Ammon's horn (tissue), 1 donor: ENCODE measurements at regions not wholly inside any gene's neighbourhood (a gene's known extent, or its start where the extent isn't known, plus 50 kb on each side); places are given as distances from the start of the nearest gene placed in this dataset.
"Not testable (repeated sequence)": the region's sequence is repeated elsewhere in the genome, so short reads cannot be mapped to it uniquely, and the experiment has no call there.

Experiments used
- DNase-seq: peaks from one replicate; pipeline ENCODE4 v3.0.0-alpha.2; 2016; ENCODE audit warnings: low spot score

DNA sequence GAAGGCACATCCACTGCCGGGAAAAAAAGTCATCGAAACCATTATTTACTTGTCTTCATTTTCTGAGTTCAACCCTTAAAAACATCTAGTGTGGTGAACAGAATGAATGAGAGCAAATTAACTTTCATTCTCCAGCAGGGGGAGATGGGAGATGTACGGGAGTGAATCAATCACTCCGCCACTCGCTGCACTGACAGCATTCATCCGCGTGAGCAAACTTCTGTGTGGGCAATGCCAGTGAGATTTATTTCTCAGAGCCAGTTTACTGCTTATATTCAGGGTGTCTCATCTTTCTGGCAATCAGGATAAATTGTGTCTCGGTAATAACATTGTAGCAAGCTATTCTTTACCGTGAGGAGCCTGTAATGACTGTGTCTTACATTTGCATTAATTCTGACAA lies 463.6 kb upstream of the MIS18BP1 start:
- no peak for DNase-seq

DNA sequence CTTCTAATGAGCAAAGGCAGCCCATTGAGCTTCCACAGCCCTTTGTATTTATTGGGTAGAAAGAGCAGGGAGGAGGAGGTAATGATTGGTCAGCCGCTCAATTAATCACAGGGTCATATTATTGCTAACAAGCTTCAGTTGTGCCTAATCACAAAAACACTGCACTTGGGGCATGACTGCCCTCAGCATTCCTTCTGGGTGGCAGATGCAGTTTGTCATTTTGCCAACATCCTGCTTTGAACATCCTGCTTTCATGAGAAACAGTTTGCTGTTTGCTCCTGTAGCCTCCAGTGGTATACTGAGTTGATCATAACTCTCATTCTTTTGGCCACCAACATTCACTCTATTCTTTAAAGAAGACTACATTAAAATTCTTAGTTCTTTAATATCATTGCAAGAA lies 462.9 kb upstream of the MIS18BP1 start:
- DNase-seq = no peak

DNA sequence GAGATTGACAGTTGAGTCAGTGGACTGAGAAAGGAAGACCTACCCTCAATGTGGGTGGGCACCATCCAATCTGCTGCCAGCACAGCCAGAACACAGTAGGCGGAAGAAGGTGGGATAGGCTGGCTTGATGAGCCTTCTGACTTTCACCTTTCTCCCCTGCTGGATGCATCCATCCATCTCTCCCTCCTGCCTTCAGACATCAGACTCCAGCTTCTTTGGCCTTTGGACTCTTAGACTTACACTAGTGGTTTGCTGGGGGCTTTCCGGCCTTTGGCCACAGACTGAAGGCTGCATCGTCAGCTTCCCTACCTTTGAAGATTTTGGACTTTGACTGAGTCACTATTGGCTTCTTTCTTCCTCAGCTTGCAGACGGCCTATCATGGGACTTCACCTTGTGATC lies 456.5 kb upstream of the MIS18BP1 start:
- no peak for DNase-seq

DNA sequence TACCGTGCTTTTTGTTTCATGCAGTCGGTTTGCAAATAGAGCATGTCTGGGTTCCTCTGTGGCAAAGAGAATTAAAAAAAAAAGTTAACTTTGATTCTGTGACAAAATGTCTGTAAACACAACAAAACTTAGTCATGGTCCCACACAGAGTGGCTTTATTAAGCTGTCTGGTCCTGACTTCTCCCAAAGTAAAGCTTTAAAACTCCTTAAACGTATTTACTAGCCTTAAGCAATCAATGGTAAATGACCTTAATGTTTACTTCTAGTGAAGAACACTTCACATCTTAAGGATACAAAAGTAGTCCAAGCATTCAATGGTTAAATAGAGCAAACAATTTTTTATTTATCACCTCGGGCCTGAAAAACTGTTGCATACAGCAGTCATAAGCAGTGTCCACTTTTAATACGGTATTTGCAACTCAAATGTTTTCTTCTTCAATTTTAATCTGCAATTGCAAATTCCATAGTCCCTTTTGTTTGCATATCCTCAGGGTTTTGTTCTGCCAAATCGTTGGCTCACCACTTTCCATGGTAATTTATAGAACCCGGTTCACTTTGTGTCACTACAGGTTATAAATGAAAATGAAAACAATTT lies 453.0 kb upstream of the MIS18BP1 start:
- no peak for DNase-seq

DNA sequence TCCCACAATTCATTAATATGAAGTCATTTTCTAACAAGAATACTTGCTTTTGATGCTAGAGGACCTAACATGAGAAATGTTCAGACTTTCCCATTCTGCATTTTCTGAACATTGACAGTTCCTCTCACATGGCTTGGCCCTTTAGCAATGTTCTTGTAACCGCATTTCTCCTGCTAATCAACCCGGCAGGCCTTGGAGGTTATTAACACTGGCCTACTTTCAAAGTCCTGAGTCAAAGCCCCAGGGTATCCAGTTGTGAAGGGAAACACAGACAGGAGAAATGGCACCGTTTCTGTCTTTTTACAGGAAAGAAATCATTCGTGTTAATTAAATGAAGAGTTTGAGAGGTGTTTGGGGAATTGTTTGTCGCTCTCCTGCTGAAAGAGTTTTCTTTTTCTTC lies 446.5 kb upstream of the MIS18BP1 start:
- DNase-seq = no peak

DNA sequence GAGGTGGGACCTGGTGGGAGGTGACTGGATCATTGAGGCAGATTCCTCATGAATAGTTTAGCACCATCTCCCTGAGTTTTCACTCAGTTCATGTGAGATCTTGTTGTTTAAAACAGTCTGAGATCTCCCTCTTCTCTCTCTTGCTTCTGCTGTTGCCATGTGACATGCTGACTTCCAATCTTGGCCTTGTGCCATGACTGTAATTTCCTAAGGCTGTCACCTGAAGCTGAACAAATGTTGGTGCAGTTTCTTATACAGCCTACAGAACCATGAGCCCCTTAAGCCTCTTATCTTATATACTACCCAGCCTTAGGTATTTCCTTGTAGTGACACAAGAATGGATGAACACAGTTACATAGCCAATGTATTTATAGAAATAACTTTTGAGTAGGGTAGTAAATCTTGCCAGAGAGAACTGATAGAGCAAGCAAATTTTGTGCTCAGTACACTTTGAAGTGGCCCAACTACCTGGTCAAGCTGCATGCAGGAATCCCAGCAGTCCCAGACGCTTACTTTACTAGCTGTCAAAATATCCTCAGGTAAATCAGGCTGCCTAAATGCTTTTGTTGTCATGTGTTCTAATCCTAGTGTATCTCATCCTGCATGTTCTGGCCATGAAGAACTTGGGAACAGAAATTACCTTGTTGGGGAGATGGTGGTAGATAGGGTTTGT lies 445.6 kb upstream of the MIS18BP1 start:
- no peak for DNase-seq

DNA sequence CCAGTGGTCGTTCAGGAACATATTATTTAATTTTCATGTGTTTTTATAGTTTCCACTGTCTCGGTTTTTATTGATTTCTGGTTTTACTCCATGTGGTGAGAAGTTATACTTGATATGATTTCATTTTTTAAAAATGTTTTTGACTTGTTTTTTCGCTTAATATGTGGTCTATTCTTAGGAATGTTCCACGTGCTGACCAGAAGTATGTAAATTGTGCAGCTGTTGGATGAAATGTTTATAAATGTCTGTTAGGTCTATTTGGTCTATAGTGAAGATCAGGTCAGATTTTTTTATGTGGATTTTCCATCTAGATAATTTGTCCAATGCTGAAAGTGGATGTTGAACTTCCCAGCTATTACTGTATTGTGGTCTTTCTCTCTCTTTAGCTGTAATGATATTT lies 433.8 kb upstream of the MIS18BP1 start:
- DNase-seq = no peak

DNA sequence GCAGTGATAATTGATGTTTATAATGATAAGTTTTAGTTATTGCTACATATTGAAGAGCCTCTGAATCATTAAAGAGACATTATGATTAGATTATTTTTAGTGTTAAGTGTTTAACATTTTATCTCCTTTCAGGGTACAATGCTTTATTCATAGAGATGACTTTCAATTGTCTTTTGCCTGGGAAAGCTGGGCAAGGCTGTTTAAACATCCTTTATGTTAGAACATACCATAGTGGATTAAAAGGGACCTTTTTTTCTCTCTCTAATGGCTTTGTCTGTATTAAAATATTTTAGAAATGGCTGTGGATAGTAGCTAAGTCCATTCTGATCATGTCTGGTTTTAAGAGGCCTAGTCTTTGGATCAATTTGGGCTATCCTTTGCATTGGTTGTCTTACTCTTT lies 427.5 kb upstream of the MIS18BP1 start:
- DNase-seq = no peak

DNA sequence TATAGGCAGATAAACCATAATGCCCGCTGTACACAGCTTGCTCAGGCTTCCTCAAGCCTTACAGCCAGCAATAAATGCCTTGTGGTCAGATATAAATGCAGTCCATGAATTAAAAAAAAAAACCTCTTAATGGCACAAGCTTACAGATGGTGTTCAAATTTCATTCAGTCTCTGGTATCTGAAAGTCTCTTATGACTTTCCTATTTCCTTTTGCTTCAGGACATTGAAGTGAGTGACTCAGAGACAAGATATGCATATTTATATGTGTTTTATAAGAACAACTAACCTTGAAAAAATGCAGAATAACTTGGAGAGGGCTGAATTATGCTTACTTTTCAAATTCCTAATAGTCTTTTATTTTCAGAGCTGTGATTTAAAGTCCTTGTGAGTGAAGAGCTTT lies 426.9 kb upstream of the MIS18BP1 start:
- no peak for DNase-seq

DNA sequence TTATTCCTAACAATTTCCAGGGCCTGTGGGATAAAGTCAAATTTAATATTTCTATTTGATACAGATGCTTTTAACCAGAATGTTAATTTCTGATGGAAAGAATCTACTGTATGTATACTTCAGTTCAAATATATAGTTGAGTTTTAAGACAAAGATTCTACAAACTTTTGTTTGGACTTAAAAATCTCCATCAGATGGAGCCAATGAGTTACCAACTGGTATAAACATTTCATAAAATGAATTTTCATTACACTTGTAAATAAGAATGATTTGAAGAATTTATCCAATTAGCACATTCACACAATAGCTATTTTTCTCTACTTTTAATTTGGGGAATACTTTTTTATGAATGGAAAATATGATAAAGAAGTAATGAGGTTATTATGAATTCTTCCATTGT lies 425.2 kb upstream of the MIS18BP1 start:
- DNase-seq = no peak

DNA sequence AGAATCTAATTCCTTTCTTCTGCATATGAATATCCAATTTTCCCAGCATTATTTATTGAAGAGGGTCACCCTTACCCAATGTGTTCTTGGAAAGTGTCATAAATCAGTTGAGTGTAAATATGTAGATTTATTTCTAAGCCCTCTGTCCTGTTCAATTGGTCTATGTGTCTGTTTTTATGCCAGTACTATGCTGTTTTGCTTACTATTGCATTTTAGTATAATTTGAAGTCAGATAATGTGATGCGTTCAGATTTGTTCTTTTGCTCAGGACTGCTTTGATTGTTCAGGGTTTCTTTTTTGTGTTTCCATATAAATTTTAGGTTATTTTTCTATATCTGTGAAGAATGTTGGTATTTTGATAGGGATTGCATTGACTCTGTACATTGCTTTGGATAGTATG lies 420.4 kb upstream of the MIS18BP1 start:
- no peak for DNase-seq

DNA sequence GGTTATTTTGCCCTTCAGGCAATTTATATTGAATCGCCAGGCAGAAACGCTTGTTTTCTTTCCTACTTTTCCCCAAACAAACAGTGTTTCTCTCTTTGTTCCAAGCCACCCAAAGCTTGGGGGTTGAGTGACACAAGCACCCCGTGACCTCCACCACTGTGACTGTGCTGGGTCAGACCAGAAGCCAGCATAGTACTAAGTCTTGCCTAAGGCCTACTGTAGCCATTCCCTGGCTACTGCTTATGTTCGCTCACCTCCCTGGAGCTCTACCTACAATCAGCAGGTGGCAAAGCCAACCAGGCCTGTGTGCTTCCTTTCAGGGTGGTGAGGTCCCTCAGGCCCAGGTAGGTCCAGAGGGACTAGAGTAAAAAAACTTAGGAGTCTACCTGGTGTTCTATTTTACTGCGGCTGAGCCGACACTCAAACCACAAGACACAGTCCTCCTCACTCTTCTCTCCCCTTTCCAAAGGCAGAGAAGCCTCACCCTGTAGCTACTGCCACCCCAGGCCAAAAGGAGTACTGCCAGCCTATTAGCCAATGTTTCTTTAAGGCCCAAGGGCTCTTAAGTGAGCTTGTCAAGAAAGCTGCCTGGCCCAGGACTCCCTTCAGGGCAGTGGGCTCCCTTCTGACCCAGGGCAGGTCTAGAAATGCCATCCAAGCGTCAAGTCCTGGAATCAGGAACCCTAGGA lies 411.8 kb upstream of the MIS18BP1 start:
- DNase-seq = no peak

DNA sequence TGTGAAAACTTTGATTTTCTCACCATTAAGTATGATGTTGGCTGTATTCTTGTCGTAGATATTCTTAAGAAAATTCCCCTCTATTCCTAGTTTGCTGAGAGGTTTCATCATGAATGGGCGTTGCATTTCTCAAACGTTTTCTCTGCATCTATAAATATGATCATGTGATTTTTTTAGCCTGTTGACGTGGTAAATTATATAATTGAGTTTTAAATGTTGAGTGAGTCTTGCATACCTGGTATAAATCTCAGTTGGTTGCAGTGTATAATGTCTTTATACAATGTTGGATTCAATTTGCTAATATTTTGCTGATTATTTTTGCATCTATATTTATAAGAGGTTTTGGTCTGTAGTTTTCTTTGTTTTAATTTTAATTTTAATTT lies 405.9 kb upstream of the MIS18BP1 start:
- no peak for DNase-seq

DNA sequence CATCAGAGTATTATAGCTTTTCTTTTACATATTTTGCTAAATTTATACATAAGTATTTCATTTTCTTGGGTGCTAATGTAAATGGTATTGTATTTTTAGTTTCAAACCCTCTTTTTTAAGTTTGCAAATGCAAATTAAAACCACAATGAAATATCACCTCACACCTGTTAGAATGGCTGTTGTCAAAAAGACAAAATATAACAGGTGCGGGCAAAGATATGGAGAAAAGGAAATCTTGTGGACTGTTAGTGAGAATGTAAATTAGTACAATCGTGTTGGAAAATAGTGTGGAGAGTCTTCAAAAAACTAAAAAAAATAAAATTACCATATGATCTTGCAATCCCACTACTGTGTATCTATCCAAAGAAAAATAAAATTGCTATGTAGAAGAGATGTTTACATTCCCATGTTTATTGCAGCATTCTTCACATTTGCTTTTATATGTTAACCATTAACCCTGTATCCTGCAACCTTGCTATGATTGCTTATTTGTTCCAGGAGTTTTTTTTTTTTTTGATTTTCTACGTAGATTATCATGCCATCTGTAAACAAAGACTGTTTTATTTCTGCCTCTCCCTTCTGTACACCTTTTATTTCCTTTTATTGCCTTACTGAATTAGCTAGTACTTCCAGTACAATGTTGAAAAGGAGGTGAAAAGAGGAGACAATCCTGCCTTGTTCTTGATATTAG lies 405.4 kb upstream of the MIS18BP1 start:
- no peak for DNase-seq

DNA sequence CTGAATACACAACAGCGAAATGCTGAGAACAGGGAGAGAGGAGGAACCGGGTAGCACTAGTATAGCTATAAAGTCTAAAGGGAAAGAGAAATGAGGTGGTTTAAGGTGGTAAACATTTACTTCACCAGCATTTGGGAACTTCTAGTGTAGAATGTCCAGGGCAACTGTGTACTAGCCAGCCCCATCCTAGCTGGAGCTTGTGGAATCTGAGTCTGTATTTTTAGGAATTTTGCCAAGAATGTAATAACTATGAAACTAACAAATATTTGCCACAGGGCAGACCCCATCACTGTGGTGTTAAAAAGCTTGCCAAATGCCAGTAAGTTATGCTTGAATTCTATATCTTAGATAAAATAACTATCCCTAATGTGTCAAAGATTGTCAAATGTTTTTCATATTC lies 398.9 kb upstream of the MIS18BP1 start:
- DNase-seq = no peak

DNA sequence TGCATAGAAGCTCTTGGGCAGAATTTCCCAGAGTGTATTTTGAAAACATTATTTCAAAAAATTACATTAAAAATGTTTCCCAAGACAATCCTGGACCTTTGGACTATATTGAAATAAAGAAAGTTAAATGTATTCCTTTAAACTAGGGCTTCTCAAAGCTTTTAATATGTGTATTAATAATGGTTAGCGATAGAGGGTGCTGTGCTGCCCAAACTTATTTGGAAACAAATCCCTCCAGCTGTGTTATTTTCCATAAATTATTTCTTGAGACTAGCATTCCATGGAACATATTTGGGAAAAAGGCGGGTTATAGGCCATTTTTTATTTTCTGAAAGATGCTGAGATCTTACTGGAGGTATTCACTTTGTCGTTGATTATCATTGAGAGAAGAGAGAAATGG lies 397.8 kb upstream of the MIS18BP1 start:
- DNase-seq = no peak

DNA sequence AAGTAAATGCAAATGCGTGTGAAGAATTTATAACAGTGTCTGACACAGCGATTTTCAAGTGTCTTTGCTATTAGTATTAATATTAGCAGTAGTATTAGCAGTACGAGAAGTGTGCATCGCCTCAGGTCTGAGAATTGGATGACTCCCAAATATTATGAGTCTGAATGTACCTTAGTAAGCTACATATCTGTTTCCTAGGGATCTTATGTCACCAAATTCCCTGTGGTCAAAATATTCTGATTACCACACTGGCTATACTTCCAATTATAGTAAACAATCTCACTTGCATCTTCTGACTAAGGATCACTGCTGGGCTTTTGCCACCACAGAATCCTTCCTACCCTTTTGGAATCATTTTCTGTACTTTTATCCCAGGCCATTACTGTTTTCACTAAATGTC lies 396.0 kb upstream of the MIS18BP1 start:
- DNase-seq = no peak

DNA sequence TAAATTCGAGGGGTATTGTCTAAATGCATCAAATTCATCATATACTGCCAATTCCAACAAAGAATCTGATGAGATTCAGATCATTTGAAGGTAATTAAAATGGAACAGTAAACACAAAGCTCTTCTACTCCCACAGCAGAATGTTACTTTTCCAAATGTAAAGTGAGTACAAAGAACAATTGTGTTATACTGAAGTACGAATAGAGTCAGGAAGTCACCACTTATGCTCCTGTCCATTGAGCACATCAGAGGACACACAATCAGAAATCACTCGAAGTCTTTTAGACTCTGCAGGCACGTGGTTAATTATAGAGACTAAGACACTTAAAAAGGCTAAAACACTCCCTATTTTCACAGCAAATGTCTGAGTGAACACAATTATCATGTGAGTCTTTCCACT lies 388.5 kb upstream of the MIS18BP1 start:
- DNase-seq = no peak

DNA sequence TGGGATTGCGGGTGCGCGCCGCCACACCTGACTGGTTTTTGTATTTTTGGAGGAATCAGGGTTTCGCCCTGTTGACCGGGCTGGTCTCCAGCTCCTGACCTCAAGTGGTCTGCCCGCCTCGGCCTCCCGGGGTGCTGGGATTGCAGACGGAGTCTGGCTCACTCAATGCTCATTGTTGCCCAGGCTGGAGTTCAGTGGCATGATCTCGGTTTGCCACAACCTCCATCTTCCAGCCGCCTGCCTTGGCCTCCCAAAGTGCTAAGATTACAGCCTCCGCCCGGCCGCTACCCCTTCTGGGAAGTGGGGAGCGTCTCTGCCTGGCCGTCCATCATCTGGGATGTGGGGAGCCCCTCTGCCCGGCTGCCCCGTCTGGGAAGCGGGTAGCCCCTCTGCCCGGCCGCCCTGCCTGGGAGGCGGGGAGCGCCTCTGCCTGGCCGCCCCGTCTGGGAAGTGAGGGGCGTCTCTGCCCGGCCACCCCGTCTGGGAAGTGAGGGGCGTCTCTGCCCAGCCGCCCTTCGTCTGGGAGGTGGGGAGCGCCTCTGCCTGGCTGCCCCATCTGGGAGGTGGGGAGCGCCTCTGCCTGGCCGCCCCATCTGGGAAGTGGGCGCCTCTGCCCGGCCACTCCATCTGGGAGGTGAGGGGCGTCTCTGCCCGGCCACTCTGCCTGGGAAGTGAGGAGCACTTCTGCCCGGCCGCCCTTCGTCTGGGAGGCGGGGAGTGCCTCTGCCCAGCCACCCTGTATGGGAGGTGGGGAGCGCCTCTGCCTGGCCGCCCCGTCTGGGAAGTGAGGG lies 381.8 kb upstream of the MIS18BP1 start:
- DNase-seq = not testable (repeated sequence)

DNA sequence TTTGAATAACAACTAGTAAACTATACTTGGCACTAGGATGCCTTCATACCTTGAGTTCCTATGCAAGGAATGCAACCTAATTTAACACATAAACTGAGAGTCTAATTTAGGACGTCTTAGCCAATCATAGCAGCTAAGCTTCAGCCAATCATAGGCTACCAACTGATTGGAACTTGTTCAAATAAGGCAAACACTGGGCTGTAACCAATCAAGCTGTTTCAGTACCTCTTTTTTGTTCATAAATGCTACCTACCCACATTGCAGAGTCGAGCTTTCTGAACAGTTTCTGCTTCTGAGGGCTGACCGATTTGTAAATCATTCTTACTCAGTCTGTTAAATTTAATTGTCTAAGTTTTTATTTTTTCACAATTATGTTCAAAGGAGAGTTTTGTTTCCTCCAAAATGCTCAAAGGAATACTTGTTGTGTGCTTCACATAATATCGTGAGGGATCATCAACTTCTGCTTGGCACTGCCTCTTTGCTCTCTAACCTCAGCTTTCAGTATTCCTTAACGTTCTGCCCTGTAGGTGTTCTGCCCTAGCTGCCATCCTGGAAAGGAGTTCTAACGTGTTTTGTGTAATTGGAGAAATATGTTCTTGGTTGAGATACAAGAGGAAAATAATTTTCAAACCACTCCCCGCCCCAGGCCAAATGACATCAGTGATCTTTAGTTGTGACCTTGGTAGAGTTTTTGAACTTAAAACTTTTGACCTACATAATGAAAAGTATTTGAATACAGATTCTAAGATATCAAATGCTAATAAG lies 380.4 kb upstream of the MIS18BP1 start:
- no peak for DNase-seq

DNA sequence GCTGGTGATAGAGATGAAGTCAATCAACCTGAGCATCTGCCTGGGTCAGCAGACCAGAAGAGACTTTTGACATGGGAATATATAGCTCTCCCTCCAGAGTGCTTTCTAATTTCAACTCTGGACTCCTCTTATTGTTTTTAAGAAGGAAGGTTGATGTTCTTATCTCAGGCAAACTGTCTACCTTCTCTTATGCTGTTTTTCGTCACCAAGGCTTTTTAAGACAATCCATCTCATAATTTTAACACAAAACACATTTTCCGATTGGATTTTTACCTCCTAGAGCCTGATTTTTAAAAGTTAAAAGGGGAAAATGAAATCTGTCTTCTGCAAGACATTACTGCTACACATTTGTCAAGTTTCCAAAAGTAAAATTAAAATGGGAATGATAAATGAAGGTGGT lies 368.7 kb upstream of the MIS18BP1 start:
- no peak for DNase-seq

DNA sequence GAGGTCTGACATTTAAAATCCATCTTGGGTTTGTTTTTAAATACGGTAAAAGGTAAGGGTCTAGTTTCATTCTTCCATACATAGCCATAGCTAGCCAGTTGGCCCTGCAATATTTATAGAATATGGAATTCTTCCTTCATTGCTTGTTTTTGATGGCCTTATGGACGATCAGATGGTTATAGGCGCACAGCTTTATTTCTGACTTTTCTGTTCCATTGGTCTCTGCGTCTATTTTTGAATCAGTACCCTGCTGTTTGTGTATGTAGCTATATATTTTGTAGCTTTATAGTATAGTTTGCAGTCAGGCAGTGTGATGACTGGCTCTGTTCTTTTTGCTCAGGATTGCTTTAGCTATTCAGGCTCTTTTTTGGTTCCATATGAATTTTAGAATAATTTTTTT lies 366.8 kb upstream of the MIS18BP1 start:
- no peak for DNase-seq
